ENCODE measurements at regions not wholly inside any gene's neighbourhood (a gene's known extent, or its start where the extent isn't known, plus 50 kb on each side); places are given as distances from the start of the nearest gene placed in this dataset.

DNA sequence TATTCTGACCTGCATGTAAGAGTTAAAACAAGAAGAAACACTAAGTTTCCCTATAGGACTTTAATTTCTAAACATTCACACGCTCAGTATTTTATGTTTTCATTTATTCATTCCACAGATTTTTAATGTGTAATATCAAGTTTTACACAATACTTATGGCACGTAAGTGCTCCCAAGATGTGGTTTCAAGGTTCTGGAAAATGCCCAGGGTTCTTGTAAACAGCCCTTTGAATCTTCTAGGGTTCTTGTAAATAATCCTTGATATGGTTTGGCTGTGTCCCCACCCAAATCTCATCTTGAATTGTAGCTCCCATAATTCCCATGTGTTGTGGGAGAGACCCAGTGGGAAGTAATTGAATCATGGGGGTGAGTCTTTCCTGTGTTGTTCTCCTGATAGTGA lies 383.0 kb downstream of the TXNL1 start:
- TF ChIP-seq SIRT6 (IDR thresholded peaks at IDR 0.05; ENCODE audit: low read depth, low read length) (no peak), PATZ1 (CRISPR knock-in tag; IDR thresholded peaks at IDR 0.05; ENCODE audit: borderline replicate concordance) (no peak), PHF20 (IDR thresholded peaks at IDR 0.05; ENCODE audit: partially characterized antibody) (no peak), MTF1 (CRISPR knock-in tag; IDR thresholded peaks at IDR 0.05; ENCODE audit: borderline replicate concordance) (no peak), BDP1 (IDR thresholded peaks at IDR 0.05; ENCODE audit: insufficient read depth, insufficient read length) (no peak), SOX6 (IDR thresholded peaks at IDR 0.05) (no peak), ETV5 (CRISPR knock-in tag; IDR thresholded peaks at IDR 0.05; ENCODE audit: low read depth) (no peak), ZNF239 (CRISPR knock-in tag; IDR thresholded peaks at IDR 0.05) (no peak), CBX1 (IDR thresholded peaks at IDR 0.05; ENCODE audit: low read depth) (no peak), NR1H2 (CRISPR knock-in tag; IDR thresholded peaks at IDR 0.05) (no peak), POLR2AphosphoS5 (IDR thresholded peaks at IDR 0.05; ENCODE audit: control insufficient read depth, insufficient read depth, low read depth, low read length) (no peak), POLR2A (conservative IDR thresholded peaks at IDR 0.05) (no peak)
- TF ChIP-seq, protein P1, sequence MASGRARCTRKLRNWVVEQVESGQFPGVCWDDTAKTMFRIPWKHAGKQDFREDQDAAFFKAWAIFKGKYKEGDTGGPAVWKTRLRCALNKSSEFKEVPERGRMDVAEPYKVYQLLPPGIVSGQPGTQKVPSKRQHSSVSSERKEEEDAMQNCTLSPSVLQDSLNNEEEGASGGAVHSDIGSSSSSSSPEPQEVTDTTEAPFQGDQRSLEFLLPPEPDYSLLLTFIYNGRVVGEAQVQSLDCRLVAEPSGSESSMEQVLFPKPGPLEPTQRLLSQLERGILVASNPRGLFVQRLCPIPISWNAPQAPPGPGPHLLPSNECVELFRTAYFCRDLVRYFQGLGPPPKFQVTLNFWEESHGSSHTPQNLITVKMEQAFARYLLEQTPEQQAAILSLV (tag; IDR thresholded peaks at IDR 0.05): no peak
- TF ChIP-seq, protein P2, sequence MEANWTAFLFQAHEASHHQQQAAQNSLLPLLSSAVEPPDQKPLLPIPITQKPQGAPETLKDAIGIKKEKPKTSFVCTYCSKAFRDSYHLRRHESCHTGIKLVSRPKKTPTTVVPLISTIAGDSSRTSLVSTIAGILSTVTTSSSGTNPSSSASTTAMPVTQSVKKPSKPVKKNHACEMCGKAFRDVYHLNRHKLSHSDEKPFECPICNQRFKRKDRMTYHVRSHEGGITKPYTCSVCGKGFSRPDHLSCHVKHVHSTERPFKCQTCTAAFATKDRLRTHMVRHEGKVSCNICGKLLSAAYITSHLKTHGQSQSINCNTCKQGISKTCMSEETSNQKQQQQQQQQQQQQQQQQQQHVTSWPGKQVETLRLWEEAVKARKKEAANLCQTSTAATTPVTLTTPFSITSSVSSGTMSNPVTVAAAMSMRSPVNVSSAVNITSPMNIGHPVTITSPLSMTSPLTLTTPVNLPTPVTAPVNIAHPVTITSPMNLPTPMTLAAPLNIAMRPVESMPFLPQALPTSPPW (CRISPR knock-in tag; IDR thresholded peaks at IDR 0.05): no peak
